ENCODE measurements at regions not wholly inside any gene's neighbourhood (a gene's known extent, or its start where the extent isn't known, plus 50 kb on each side); places are given as distances from the start of the nearest gene placed in this dataset.
A peak's percentile ranks its signal among the peaks of the same experiment; 100 is the strongest.

- Mint-ChIP-seq H3K27me3 (ENCODE audit: low read depth) (no peaks in the 10 kb centered on the region), H3K27ac (ENCODE audit: unreplicated experiment) (no peak overlapping the region), H3K4me3 (no peak overlapping the region), H3K9me3 (no peaks in the 10 kb centered on the region), H3K36me3 (ENCODE audit: low read depth) (no peaks in the 10 kb centered on the region), H3K4me1 (no peaks in the 10 kb centered on the region)
- DNase-seq (ENCODE audit: low read depth, low spot score): no peak
- TF ChIP-seq, protein P1, sequence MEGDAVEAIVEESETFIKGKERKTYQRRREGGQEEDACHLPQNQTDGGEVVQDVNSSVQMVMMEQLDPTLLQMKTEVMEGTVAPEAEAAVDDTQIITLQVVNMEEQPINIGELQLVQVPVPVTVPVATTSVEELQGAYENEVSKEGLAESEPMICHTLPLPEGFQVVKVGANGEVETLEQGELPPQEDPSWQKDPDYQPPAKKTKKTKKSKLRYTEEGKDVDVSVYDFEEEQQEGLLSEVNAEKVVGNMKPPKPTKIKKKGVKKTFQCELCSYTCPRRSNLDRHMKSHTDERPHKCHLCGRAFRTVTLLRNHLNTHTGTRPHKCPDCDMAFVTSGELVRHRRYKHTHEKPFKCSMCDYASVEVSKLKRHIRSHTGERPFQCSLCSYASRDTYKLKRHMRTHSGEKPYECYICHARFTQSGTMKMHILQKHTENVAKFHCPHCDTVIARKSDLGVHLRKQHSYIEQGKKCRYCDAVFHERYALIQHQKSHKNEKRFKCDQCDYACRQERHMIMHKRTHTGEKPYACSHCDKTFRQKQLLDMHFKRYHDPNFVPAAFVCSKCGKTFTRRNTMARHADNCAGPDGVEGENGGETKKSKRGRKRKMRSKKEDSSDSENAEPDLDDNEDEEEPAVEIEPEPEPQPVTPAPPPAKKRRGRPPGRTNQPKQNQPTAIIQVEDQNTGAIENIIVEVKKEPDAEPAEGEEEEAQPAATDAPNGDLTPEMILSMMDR (conservative IDR thresholded peaks at IDR 0.05): no peak
Observed at GRCh38 chr11:42576318-42576717, 735.5 kb upstream of the API5 start.

- TF ChIP-seq, protein P1 (conservative IDR thresholded peaks at IDR 0.05): no peak
- no peaks in the 10 kb centered on the region for H3K27me3 Mint-ChIP-seq (ENCODE audit: low read depth)
- no peak overlapping the region for H3K4me3 Mint-ChIP-seq
- H3K27ac Mint-ChIP-seq (ENCODE audit: unreplicated experiment): no peak overlapping the region
- no peaks in the 10 kb centered on the region for H3K36me3 Mint-ChIP-seq (ENCODE audit: low read depth)
- no peak for DNase-seq (ENCODE audit: low read depth, low spot score)
- peaks cover 10% of the 10 kb centered on the region for H3K4me1 Mint-ChIP-seq
- no peaks in the 10 kb centered on the region for H3K9me3 Mint-ChIP-seq
Observed at GRCh38 chr11:42589286-42589685, 722.5 kb upstream of the API5 start.

- Mint-ChIP-seq H3K4me1 (peaks cover 26% of the 10 kb centered on the region), H3K27ac (ENCODE audit: unreplicated experiment) (peak overlapping the region; percentile 13), H3K27me3 (ENCODE audit: low read depth) (no peaks in the 10 kb centered on the region), H3K4me3 (no peak overlapping the region), H3K36me3 (ENCODE audit: low read depth) (no peaks in the 10 kb centered on the region), H3K9me3 (no peaks in the 10 kb centered on the region)
- TF ChIP-seq, protein P1 (conservative IDR thresholded peaks at IDR 0.05): no peak
- no peak for DNase-seq (ENCODE audit: low read depth, low spot score)
Observed at GRCh38 chr11:42591841-42592240, 720.0 kb upstream of the API5 start.

DNA sequence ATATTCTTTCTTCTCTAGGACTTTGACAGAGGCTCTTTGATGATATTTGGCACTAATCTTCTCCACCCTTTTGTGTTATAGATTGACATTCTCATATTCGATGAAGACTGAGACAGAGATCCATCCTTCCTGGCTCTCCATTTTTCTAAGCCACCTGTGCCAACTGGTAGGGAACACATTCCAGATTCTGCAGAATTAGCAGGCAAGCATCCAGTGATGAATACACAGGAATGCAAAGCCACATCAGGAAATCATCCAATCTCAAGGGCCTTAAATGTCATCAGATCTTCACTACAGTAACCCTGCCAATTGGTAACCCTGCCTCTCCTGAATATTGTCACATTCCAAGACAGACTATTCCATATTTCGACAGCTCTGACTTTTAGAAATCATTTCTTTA lies 718.4 kb upstream of the API5 start:
- no peak for DNase-seq (ENCODE audit: low read depth, low spot score)
- no peaks in the 10 kb centered on the region for H3K27me3 Mint-ChIP-seq (ENCODE audit: low read depth)
- no peaks in the 10 kb centered on the region for H3K36me3 Mint-ChIP-seq (ENCODE audit: low read depth)
- no peak overlapping the region for H3K27ac Mint-ChIP-seq (ENCODE audit: unreplicated experiment)
- H3K9me3 Mint-ChIP-seq: no peaks in the 10 kb centered on the region
- TF ChIP-seq, protein P1 (conservative IDR thresholded peaks at IDR 0.05): no peak
- H3K4me3 Mint-ChIP-seq: no peak overlapping the region
- H3K4me1 Mint-ChIP-seq: peaks cover 26% of the 10 kb centered on the region

GRCh38 chr11:42595876-42596275 lies 715.9 kb upstream of the API5 start:
- Mint-ChIP-seq H3K4me3 (no peak overlapping the region), H3K36me3 (ENCODE audit: low read depth) (no peaks in the 10 kb centered on the region), H3K27me3 (ENCODE audit: low read depth) (no peaks in the 10 kb centered on the region), H3K4me1 (peaks cover 23% of the 10 kb centered on the region), H3K9me3 (no peaks in the 10 kb centered on the region), H3K27ac (ENCODE audit: unreplicated experiment) (no peak overlapping the region)
- TF ChIP-seq, protein P1 (conservative IDR thresholded peaks at IDR 0.05): no peak
- no peak for DNase-seq (ENCODE audit: low read depth, low spot score)

All from neural crest cell (in vitro differentiated cells).